GM23338 (cell line): ENCODE measurements at regions not wholly inside any gene's neighbourhood (a gene's known extent, or its start where the extent isn't known, plus 50 kb on each side); places are given as distances from the start of the nearest gene placed in this dataset.

Experiments used
- ATAC-seq: fragments of 200-7000 bp; cut with Tn5 transposase; 3 replicates; pipeline ENCODE4 v1.9.1; 2020
- DNase-seq: peaks from one replicate; pipeline ENCODE4 v3.0.0-alpha.2; 2015; ENCODE audit warnings: low spot score
- H2AFZ ChIP-seq: fragments of 200-600 bp; sonication (generic); 2 replicates; pipeline ENCODE4 v1.8.0; 2016; ENCODE audit warnings: antibody characterized with exemption, mild to moderate bottlenecking, moderate library complexity
- H3F3A ChIP-seq: fragments of 200-600 bp; sonication (generic); replicated peaks from 2 replicates; pipeline ENCODE4 v1.8.0; 2017; ENCODE audit warnings: antibody characterized with exemption, mixed run types, low read depth
- H3K27ac ChIP-seq: fragments of 200-600 bp; sonication (generic); 2 replicates; pipeline ENCODE4 v1.6.1; 2016; ENCODE audit warnings: low read depth
- H3K27me3 ChIP-seq: fragments of 200-600 bp; sonication (generic); 2 replicates; pipeline ENCODE4 v1.8.0; 2016; ENCODE audit warnings: mild to moderate bottlenecking, mixed run types, moderate library complexity; ENCODE audit not compliant: insufficient read depth
- H3K36me3 ChIP-seq: fragments of 200-600 bp; sonication (generic); 2 replicates; pipeline ENCODE4 v1.8.0; 2016; ENCODE audit warnings: mild to moderate bottlenecking; ENCODE audit not compliant: insufficient read depth
- H3K4me1 ChIP-seq: fragments of 200-600 bp; sonication (generic); 2 replicates; pipeline ENCODE4 v1.8.0; 2016; ENCODE audit warnings: mild to moderate bottlenecking, moderate library complexity; ENCODE audit not compliant: insufficient read depth
- H3K4me2 ChIP-seq: fragments of 200-600 bp; sonication (generic); 2 replicates; pipeline ENCODE4 v1.7.1; 2017; ENCODE audit warnings: mixed run types
- H3K4me3 ChIP-seq: fragments of 200-600 bp; sonication (generic); 2 replicates; pipeline ENCODE4 v1.6.1; 2016; ENCODE audit warnings: mixed run types
- H3K79me2 ChIP-seq: fragments of 200-600 bp; sonication (generic); replicated peaks from 2 replicates; pipeline ENCODE4 v1.8.0; 2017; ENCODE audit warnings: mild to moderate bottlenecking; ENCODE audit not compliant: insufficient read depth
- H3K9me2 ChIP-seq: fragments of 200-600 bp; sonication (generic); 2 replicates; pipeline ENCODE4 v1.8.0; 2017; ENCODE audit not compliant: insufficient read depth
- H4K20me1 ChIP-seq: fragments of 200-600 bp; sonication (generic); replicated peaks from 2 replicates; pipeline ENCODE4 v1.8.0; 2017; ENCODE audit warnings: mild to moderate bottlenecking; ENCODE audit not compliant: insufficient read depth
- H3K27ac Mint-ChIP-seq: 2 replicates; pipeline ENCODE4 v1.8.0; 2020; ENCODE audit warnings: inconsistent platforms, mild to moderate bottlenecking, moderate library complexity, mixed read lengths
- H3K27me3 Mint-ChIP-seq: 3 replicates; pipeline ENCODE4 v1.8.0; 2022; ENCODE audit warnings: low read depth, mild to moderate bottlenecking, moderate library complexity, mixed read lengths, inconsistent platforms; ENCODE audit not compliant: insufficient read depth, poor library complexity
- H3K36me3 Mint-ChIP-seq: 3 replicates; pipeline ENCODE4 v1.8.0; 2021; ENCODE audit warnings: low read depth, mild to moderate bottlenecking, inconsistent platforms, moderate library complexity, mixed read lengths
- H3K4me1 Mint-ChIP-seq: 3 replicates; pipeline ENCODE4 v1.8.0; 2020; ENCODE audit warnings: mild to moderate bottlenecking, inconsistent platforms, mixed read lengths
- H3K4me3 Mint-ChIP-seq: 3 replicates; pipeline ENCODE4 v1.8.0; 2021; ENCODE audit warnings: moderate library complexity, mild to moderate bottlenecking, inconsistent platforms, mixed read lengths
- H3K9me3 Mint-ChIP-seq: 3 replicates; pipeline ENCODE4 v1.8.0; 2020; ENCODE audit warnings: moderate library complexity, mild to moderate bottlenecking, inconsistent platforms, mixed read lengths
- CREB1 ChIP-seq: fragments of 250-450 bp; sonication (Bioruptor Pico); IDR thresholded peaks from 2 replicates; pipeline ENCODE4 v1.5.0; 2020; ENCODE audit warnings: low read depth, mild to moderate bottlenecking, moderate library complexity
- CTCF ChIP-seq, 2 experiments: fragments of 200-600 bp in 1 of 2; sonication (generic) in 1 of 2; conservative IDR thresholded peaks; 2 replicates each; pipeline versions ENCODE4 v1.5.1 to v1.6.1; 2016 to 2017; ENCODE audit warnings: antibody characterized with exemption in 2 of 2, low read depth in 2 of 2, mild to moderate bottlenecking in 2 of 2, moderate library complexity in 1 of 2
- EZH2 ChIP-seq: fragments of 200-600 bp; sonication (generic); IDR thresholded peaks from one replicate; pipeline ENCODE4 v1.8.0; 2017; ENCODE audit warnings: antibody characterized with exemption, mild to moderate bottlenecking, low read depth; ENCODE audit not compliant: unreplicated experiment
- EZH2phosphoT487 ChIP-seq: fragments of 200-600 bp; sonication (generic); IDR thresholded peaks from one replicate; pipeline ENCODE4 v1.8.1; 2018; ENCODE audit warnings: antibody characterized with exemption; ENCODE audit not compliant: unreplicated experiment
- JUNB ChIP-seq: IDR thresholded peaks from one replicate; pipeline ENCODE4 v1.6.1; 2016; ENCODE audit warnings: antibody characterized with exemption; ENCODE audit not compliant: unreplicated experiment
- NANOG ChIP-seq: IDR thresholded peaks from 2 replicates; pipeline ENCODE4 v1.6.1; 2016; ENCODE audit warnings: antibody characterized with exemption, borderline replicate concordance
- POLR2AphosphoS5 ChIP-seq: IDR thresholded peaks from 2 replicates; pipeline ENCODE4 v1.6.1; 2016; ENCODE audit warnings: antibody characterized with exemption, low read depth
- ZNF114 ChIP-seq: fragments of 250-450 bp; sonication (Bioruptor Pico); IDR thresholded peaks from 2 replicates; pipeline ENCODE4 v1.5.0; 2020; ENCODE audit warnings: mild to moderate bottlenecking, moderate library complexity
- ZNF331 ChIP-seq: fragments of 250-450 bp; sonication (Bioruptor Pico); IDR thresholded peaks from 2 replicates; pipeline ENCODE4 v1.5.0; 2020; ENCODE audit warnings: low read depth, mild to moderate bottlenecking, moderate library complexity
- TF ChIP-seq, protein P1 (sequence below): IDR thresholded peaks from 2 replicates; pipeline ENCODE4 v1.6.1; 2016; ENCODE audit warnings: antibody characterized with exemption
- TF ChIP-seq, protein P2 (sequence below): IDR thresholded peaks from one replicate; pipeline ENCODE4 v1.6.1; 2018; ENCODE audit warnings: antibody characterized with exemption; ENCODE audit not compliant: unreplicated experiment

DNA sequence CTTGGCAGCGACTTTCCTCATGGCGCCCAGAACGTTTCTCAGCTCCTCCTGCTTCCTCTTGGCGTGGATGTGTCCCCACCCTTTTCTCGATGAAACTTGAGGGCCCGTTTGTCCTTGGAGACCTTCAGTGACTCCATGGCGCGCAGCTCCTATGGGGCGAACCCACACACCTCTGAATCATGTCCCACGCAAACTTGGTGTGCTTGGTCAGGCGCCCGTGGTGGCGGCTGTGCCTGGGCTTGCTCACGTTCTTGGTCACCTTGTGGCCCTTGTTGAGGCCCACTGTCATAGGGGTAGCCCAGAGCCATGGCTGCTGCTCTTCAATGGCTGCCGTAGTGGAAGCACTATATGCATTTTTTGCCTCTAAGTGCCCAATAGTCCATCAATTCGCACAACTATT lies 117.5 kb upstream of the FOXP2 start (continued):
- TF ChIP-seq ZNF331 (CRISPR knock-in tag) (no peak), JUNB (no peak), EZH2phosphoT487 (no peak), EZH2 (no peak), ZNF114 (CRISPR knock-in tag) (no peak), CTCF (conservative IDR thresholded peaks at IDR 0.05; ENCODE audit: low read depth in 2 of 2) (no peak)
- TF ChIP-seq, protein P1, sequence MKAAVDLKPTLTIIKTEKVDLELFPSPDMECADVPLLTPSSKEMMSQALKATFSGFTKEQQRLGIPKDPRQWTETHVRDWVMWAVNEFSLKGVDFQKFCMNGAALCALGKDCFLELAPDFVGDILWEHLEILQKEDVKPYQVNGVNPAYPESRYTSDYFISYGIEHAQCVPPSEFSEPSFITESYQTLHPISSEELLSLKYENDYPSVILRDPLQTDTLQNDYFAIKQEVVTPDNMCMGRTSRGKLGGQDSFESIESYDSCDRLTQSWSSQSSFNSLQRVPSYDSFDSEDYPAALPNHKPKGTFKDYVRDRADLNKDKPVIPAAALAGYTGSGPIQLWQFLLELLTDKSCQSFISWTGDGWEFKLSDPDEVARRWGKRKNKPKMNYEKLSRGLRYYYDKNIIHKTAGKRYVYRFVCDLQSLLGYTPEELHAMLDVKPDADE = no peak

- no peaks in the 10 kb centered on the region for H3K36me3 Mint-ChIP-seq
- no peak overlapping the region for H3K27ac Mint-ChIP-seq
- no peaks in the 10 kb centered on the region for H3K27me3 Mint-ChIP-seq
- H3F3A ChIP-seq = no peaks in the 10 kb centered on the region
- no peak overlapping the region for H3K27ac ChIP-seq
- H3K9me2 ChIP-seq = no peaks in the 10 kb centered on the region
- H3K79me2 ChIP-seq = no peaks in the 10 kb centered on the region
- DNase-seq (no peak), ATAC-seq (no peak)
- no peak overlapping the region for H2AFZ ChIP-seq
- no peak overlapping the region for H3K4me3 Mint-ChIP-seq
- H3K9me3 Mint-ChIP-seq = no peaks in the 10 kb centered on the region
- no peaks in the 10 kb centered on the region for H3K4me1 ChIP-seq
- H3K27me3 ChIP-seq = no peaks in the 10 kb centered on the region
- TF ChIP-seq NANOG (no peak), ZNF114 (CRISPR knock-in tag) (no peak)
- H3K36me3 ChIP-seq = no peaks in the 10 kb centered on the region
- no peak overlapping the region for H3K4me2 ChIP-seq
- H3K4me1 Mint-ChIP-seq = peaks cover 4% of the 10 kb centered on the region
- H3K4me3 ChIP-seq = no peak overlapping the region
- H4K20me1 ChIP-seq = no peaks in the 10 kb centered on the region
Observed at GRCh38 chr7:114295522-114295921, 119.1 kb upstream of the FOXP2 start.

DNA sequence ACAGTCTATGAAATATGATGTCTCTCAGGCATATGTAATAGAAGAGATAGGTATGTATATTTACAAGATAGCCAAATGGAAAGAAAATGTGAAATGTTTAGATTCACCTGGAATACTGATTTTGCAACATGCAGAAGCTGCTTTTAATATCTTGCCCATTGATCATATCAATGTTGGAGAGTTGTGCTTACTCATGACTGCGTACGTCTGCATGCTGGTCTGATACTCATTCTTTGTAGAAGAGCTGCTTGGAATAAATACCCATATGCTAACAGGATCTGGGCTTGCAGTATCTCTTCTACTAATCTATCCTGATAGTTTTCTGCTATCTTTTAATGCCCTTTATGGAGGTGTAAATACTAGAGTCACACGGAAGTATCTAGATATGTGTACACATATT lies 120.6 kb upstream of the FOXP2 start:
- no peaks in the 10 kb centered on the region for H3K27me3 Mint-ChIP-seq
- ATAC-seq = no peak
- H3K36me3 ChIP-seq = no peaks in the 10 kb centered on the region
- TF ChIP-seq CREB1 (CRISPR knock-in tag) = no peak
- no peak for TF ChIP-seq ZNF114 (CRISPR knock-in tag)
- TF ChIP-seq POLR2AphosphoS5 = no peak
- TF ChIP-seq, protein P2, sequence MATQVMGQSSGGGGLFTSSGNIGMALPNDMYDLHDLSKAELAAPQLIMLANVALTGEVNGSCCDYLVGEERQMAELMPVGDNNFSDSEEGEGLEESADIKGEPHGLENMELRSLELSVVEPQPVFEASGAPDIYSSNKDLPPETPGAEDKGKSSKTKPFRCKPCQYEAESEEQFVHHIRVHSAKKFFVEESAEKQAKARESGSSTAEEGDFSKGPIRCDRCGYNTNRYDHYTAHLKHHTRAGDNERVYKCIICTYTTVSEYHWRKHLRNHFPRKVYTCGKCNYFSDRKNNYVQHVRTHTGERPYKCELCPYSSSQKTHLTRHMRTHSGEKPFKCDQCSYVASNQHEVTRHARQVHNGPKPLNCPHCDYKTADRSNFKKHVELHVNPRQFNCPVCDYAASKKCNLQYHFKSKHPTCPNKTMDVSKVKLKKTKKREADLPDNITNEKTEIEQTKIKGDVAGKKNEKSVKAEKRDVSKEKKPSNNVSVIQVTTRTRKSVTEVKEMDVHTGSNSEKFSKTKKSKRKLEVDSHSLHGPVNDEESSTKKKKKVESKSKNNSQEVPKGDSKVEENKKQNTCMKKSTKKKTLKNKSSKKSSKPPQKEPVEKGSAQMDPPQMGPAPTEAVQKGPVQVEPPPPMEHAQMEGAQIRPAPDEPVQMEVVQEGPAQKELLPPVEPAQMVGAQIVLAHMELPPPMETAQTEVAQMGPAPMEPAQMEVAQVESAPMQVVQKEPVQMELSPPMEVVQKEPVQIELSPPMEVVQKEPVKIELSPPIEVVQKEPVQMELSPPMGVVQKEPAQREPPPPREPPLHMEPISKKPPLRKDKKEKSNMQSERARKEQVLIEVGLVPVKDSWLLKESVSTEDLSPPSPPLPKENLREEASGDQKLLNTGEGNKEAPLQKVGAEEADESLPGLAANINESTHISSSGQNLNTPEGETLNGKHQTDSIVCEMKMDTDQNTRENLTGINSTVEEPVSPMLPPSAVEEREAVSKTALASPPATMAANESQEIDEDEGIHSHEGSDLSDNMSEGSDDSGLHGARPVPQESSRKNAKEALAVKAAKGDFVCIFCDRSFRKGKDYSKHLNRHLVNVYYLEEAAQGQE = no peak
- no peak for TF ChIP-seq CTCF (conservative IDR thresholded peaks at IDR 0.05; ENCODE audit: low read depth in 2 of 2)
- TF ChIP-seq NANOG = no peak
- no peak for TF ChIP-seq JUNB

More for the DNA sequence above, 120.6 kb upstream of the FOXP2 start:
- no peak for DNase-seq
- Histone ChIP-seq H3F3A (no peaks in the 10 kb centered on the region), H3K79me2 (no peaks in the 10 kb centered on the region), H3K4me2 (no peak overlapping the region), H3K4me3 (no peak overlapping the region), H3K27me3 (no peaks in the 10 kb centered on the region), H2AFZ (no peak overlapping the region), H3K27ac (no peak overlapping the region), H4K20me1 (no peaks in the 10 kb centered on the region), H3K4me1 (no peaks in the 10 kb centered on the region), H3K9me2 (no peaks in the 10 kb centered on the region)
- Mint-ChIP-seq H3K9me3 (no peaks in the 10 kb centered on the region), H3K36me3 (no peaks in the 10 kb centered on the region), H3K4me1 (peaks cover 4% of the 10 kb centered on the region), H3K27ac (no peak overlapping the region), H3K4me3 (no peak overlapping the region)
